NCI-H524 (cell line): ENCODE measurements at regions not wholly inside any gene's neighbourhood (a gene's known extent, or its start where the extent isn't known, plus 50 kb on each side); places are given as distances from the start of the nearest gene placed in this dataset.

ENCODE experiments used
- DNase-seq, 2 experiments: peaks; one replicate each; lab custom pipeline; 2025; lab: John Stamatoyannopoulos, UW

DNA sequence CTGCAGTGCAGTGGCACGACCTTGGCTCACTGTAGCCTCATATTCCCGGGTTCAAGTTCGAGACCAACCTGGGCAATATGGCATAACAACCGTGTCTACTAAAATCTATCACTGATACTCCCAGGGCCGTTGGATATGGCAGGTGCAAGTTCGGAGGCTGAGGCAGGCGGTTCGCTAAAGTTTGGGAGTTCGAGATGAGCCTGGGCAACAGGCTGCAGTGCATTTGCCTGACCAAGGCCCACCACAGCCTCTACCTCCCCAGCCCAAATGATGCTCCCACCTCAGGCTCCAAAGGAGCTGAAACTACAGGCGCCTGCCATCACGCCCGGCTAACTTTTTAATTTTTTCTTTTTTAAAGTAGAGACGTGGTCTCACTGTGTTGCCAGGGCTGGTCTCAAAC lies 177.1 kb upstream of the ALG10B start:
- no peak for DNase-seq

DNA sequence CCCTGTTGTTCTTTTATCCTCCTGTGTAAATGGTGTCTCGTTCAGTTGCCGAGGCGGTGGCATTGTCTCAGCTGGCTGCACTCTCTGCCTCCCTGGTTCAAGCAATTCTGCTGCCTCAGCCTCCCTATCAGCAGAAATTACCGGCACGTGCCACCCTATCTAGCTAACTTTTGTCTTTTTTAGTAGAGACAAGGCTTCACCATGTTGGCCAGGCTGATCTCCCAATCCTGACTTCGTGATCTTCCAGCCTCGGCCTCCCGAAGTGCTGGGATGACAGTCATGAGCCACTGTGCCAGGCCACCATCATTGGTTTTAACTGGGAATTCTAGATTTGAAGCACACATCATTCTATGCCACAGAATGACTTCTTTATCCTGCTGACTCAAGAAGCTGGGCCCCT lies 175.3 kb upstream of the ALG10B start:
- DNase-seq: no peak

DNA sequence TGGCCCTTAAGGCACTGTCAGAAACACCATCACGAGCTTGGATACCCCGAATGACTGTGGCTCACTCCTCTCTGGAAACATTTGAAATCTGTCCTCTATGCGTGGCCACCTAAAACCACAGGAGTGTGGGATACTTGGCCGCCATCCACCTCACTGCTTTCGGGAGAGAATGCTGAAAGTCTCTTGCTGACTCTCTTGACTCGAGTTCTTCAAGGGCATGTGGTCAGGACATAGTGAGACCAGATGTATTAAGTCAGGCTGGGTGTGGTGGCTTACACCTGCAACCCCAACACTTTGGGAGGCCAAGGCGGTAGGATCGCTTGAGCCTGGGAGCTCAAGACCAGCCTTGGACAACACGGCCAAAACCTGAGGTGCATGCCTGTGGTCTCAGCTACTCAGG lies 174.7 kb upstream of the ALG10B start:
- DNase-seq: no peak

DNA sequence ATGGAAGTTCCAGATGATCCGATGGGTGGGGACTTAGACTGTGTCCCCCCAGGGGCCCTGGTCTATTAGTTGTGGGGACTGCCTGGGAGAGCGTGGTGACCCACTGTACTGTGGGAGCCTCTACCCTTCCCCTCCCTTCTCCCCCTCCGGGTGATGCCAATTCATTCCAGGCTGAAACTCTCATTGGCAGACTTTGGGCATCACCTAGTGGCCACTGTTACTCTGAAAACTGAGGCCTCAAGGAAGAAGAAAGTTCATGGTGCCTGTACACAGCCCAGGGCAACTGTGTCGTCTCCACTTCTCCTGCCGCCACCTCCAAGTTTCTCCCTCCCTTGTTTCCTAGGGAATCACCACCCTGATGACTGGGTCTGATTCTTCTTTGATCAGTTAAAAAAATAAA lies 173.6 kb upstream of the ALG10B start:
- DNase-seq: no peak

DNA sequence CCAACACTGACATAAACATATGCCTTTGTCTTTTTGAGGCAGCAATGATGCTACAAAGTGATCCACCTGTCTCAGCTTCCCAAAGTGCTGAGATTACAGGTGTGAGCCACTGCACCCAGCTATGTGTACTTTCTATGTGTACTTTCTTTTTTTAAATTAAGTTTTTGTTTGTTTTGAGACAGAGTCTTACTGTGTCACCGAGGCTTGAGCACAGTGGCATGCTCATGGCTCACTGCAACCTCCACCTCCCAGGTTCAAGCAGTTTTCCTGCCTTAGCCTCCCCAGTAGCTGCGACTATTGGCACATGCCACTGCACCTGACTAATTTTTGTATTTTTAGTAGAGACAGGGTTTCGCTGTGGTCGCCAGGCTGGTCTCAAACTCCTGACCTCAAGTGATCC lies 172.5 kb upstream of the ALG10B start:
- DNase-seq: no peak

DNA sequence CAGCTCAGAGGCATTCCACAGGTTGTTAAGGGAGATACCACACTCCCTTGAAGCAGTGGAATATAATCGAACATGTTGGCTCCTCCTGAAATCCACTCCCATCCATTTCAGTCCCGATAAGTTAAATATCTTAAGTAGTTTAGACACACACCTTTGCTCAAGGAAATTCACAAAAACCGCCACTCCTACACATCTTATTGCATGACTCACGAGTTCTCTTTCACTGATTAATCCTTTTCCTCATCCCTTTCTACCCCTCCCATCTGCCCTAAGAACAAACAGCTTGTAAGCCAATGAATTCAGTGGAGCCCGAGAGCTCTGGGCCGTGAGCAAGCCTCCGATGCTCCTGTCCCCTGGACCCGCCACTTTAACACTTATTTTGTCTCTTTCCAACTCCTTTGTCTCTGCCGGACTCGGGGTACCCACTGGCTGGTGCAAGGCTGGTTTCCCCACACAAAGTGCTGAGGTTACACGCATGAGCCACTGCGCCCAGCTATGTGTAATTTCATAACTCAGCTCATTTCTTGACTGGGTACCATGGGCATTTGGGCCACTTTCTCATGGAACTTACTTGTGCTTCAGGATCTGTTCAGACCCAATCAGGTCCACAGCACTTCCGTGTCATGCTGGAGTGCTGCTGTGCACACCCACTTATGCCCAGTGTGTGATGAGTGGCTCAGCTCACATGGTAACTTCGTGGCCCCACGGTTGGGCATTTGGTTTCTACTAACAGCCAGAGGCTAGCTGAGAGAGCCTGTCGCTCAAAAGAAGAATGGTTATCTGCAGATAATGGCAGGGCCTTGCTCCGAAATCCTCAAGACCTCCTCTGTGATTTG lies 171.8 kb upstream of the ALG10B start:
- DNase-seq: no peak

DNA sequence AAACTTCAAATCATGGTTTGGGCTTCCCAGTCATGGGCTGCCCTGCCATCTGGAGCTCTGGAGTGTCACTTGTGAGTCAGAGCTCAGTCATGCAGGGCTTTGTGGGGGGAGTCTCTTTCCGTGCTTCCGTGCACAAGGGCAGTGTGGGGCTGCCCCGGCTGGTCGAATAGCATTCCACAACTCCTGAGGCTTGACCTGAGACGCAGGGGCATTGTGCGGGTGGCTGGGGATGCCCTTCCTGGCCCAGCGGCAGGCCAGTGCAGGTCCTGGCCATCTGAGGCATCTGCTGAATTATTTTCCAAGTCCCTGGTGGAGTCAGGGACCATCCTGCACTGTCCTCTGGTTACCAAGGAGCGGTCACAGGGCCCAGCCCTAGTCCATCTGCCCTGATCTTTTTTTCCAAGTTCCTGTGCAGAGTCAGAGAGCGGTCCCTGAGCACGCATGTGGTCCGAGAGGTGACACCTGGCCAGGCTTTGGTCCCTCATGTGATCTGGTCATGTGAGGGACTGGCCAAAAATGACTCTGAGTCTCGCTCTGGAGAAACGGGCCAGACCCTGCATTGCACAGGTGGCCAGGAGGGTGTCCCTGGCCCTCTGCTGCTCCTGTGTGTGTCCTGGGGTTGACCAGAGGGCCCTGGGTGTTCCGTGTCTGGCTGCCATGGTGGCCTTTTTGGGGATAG lies 167.0 kb upstream of the ALG10B start:
- DNase-seq: no peak

DNA sequence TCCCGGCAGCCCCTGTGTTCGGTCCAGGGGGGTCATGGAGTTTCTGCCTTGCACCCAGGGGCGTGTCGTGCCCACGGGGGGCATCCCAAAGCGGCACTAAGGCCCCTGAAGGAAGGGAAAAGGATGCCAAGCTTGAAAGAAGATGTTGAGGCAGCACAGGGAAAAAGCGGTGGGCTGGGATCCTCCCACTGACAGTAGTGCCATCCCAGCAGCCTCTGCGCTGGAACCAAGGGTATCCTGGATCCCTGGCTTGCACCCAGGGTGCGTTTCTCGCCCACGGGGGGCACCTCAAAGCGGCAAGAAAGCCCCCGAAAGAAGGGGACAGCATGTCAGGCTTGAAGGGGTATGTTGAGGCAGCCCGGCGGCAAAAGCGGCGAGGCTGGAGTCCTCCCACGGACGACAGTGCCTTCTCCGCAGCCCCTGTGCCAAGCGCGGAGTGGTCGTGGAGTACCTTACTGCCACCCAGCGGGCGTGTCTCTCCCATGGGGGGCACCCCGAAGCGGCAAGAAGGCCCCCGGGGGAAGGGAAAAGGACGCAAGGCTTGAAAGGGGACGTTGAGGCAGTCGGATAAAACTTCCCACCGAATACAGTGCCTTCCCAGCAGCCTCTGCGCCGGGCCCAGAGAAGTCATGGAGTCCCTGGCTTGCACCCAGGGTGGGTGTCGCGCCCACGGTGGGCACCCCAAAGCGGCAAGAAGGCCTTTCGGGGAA lies 164.4 kb upstream of the ALG10B start:
- no peak for DNase-seq

DNA sequence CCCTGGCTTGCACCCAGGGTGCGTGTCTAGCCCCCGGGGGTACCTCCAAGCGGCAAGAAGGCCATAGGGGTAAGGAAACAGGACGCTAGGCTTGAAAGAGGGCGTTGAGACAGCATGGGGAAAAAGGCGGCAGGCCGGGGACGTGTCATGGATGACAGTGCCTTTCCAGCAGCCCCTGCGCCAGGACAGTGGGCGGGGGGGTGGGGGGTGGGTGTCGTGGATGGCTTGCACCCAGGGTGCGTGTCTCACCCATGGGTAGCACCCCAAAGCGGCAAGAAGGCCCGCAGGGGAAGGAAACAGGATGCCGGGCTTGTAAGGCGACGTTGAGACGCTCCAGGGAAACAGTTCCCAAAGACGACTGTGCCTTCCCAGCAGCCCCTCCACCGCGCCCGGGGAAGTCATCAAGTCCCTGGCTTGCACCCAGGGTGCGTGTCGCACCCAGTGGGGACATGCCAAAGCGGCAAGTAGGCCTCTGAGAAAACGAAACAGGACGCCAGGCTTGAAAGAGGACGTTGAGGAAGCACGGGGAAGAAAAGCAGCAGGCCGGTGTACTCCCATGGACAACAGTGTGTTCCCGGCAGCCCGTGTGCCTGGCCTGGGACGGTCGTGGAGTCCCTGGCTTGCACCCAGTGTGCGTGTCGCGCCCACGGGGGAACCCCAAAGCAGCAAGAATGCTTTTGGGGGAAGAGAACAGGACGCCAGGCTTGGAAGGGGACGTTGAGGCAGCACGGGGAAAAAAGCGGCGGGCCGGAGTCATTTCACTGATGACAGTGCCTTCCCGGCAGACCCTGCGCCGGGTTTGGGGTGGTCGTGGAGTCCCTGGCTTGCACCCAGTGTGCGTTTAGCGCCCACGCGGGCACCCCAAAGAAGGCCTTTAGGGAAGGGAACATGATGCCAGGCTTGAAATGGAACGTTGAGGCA lies 163.5 kb upstream of the ALG10B start:
- DNase-seq: no peak

DNA sequence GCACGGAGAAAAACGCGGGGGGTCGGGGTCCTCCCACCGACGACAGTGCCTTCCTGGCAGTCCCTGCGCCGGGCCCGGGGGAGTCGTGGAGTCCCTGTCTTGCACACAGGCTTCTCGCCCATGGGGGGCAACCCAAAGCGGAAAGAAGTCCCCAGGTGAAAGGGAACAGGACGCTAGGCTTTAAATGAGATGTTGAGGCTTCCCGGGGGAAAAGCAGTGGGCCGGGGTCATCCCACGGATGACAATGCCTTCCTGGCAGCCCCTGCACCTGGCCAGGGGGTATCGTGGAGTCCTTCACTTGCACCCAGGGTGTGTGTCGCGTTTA lies 162.9 kb upstream of the ALG10B start:
- DNase-seq: no peak

DNA sequence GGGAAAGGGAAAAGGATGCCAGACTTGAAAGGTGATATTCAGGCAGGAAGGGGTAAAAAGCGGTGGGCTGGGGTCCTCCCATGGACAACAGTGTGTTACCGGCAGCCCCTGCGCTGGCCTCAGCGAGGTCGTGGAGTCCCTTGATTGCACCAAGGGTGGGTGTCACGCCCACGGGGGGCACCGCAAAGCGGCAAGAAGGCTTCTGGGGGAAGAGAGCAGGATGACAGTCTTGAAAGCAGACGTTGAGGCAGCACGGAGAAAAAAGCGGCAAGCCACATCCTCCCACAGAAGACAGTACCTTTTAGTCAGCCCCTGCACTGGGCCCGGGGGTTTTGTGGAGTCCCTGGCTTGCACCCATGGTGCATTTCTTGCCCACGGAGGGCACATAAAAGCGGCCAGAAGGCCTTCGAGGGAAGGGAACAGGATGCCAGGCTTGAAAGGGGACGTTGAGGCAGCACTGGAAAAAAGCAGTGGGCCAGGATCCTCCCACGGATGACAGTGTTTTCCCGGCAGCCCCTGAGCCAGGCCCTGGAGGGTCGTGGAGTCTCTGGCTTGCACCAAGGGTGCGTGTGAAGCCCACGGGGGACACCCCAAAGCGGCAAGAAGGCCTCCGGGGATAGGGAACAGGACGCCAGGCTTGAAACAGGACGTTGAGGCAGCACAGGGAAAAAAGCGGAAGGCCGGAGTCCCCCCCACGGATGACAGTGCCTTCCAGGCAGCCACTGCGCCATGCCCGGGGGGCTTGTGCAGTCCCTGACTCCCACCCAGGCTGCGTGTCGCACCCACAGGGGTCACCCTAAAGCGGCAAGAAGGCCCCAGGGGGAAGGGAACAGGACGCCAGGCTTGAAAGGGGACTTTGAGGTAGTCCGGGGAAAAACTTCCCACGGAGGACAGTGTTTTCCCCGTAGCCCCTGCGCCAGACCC lies 162.2 kb upstream of the ALG10B start:
- DNase-seq: no peak

DNA sequence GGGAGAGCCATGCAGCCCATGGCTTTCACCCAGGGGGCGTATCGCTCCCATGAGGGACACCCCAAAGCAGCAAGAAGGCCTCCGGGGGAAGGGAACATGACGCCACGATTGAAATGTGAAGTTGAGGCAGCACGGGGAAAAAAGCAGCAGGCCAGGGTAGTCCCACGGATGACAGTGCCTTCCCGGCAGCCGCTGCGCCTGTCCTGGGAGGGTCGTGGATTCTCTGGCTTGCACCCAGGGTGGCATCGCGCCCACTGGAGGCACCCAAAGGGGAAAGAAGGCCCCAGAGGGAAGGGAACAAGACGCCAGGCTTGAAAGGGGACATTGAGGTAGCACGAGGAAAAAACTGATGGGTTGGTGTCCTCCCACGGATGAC lies 161.6 kb upstream of the ALG10B start:
- DNase-seq: no peak

DNA sequence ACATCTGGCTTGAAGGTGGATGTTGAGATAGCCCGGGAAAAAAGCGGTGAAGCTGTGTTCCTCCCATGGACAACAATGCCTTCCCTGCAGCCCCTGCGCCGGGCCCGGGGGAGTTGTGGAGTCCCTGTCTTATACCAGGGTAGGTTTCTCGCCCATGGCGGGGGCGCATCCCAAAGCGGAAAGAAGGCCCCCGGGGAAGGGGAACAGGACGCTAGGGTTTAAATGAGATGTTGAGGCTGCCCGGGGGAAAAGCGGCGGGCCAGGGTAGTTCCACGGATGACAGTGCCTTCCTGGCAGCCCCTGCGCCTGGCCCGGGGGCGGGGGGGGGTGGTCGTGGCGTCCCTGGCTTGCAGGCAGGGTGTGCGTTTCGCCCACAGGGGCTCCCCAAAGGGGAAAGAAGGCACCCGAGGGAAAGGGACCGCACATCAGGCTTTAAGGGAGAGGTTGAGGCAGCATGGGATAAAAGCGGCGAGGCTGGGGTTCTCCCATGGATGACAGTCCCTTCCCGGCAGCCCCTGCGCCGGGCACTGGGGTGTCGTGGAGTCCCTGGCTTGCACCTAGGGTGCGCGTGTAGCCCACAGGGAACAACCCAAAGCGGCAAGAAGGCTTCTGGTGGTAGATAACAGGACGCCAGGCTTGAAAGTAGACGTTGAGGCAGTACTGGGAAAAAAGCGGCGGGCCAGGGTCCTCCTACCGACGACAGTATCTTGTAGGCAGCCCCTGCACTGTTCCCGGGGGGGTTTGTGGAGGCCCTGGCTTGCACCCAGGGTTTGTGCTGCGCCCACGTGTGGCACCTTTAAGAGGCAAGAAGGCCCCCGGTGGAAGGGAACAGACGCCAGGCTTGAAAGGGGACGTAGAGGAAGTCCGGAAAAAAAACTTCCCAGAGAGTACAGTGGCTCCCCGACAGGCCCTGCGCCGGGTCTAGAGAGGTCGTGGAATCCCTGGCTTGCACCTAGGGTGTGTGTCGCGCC lies 160.8 kb upstream of the ALG10B start:
- no peak for DNase-seq

DNA sequence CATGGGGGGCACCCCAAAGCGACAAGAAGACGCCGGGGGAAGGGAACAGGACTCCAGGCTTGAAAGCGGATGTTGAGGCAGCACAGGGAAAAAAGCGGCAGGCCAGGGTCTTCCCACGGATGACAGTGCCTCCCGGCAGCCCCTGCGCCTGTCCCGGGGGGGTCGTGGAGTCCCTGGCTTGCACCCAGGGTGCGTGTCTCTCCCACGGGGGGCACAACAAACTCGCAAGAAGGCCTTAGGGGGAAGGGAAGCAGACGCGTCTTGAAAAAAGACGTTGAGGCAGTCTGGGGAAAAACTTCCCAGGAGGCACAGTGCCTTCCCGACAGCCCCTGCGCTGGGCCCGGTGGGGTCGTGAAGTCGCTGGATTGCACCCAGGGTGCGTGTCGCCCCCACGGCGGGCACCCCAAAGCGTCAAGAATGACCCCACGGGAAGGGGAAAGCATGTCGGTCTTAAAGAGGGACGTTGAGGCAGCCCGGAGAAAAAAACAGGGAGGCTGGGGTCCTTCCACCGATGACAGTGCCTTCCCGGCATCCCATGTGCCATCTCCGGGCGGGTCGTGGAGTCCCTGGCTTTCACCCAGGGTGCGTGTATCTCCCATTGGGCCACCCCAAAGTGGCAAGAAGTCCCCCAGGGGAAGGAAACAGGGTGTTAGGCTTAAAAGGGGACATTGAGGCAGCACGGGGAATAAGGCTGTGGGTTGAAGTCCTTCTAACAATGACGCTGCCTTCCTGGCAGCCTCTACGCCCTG lies 159.9 kb upstream of the ALG10B start:
- no peak for DNase-seq

DNA sequence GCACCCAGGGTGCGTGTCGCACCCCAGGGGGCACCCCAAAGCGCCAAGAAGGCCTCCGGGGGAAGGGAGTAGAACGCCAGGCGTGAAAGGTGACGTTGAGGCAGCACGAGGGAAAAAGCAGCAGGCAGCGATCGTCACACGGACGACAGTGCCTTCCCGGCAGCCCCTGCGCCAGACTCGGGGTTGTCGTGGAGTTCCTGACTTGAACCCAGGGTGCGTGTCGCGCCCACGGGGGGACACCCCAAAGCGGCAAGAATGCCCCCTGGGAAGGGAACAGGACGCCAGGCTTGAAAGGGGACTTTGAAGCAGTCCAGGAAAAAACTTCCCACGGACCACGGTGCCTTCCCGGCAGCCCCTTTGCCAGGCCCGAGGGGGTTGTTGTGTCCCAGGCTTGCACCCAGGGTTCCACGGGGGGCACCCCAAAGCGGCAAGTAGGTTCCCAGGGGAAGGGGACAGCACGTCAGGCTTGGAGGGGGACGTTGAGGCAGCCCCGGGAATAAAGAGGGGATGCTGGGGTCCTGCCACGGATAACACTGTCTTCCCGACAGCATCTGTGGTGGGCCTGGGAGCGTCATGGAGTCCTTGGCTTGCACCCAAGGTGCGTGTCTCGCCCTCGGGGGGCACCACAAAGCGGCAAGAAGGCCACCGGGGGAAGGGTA lies 159.2 kb upstream of the ALG10B start:
- DNase-seq: no peak

DNA sequence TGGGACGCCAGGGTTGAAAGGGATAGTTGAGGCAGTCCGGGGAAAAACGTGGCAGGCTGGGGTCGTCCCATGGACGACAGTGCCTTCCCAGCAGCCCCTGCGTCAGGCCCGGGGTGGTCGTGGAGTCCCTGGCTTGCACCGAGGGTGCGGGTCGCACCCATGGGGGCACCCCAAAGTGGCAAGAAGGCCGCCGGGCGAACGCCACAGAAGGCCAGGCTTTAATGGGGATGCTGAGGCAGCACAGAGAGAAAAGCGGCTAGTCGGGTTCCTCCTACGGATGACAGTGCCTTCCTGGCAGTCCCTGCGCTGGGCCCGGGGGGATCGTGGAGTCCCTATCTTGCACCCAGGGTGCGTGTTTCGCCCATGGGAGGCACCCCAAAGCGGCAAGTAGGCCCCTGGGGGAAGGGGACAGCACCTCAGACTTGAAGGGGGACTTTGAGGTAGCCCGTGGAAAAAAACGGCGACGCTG lies 158.6 kb upstream of the ALG10B start:
- DNase-seq: no peak

DNA sequence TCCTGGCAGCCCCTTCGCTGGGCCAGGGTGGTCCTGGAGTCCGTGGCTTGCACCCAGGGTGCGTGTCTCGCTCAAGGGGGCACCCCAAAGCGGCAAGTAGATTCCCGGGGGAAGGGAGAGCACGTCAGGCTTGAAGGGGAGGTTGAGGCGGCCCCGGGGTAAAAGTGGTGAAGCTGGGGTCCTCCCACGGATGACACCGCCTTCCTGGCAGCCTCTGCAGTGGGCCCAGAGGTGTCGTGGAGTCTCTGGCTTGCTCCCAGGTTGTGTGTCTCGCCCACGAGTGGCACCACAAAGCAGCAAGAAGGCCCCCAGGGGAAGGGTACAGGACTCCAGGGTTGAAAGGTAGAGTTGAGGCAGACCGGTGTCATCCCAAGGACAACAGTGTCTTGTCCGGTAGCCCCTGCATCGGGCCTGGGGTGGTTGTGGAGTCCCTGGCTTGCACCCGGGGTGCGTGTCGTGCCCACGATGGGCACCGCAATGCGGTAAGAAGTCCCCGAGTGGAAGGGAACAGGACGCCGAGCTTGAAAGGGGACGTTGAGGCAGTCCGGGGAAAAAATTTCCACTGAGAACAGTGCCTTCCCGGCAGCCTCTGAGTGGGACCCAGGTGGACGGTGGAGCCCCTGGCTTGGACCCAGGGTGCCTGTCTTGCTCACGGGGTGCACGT lies 158.0 kb upstream of the ALG10B start:
- DNase-seq: no peak

DNA sequence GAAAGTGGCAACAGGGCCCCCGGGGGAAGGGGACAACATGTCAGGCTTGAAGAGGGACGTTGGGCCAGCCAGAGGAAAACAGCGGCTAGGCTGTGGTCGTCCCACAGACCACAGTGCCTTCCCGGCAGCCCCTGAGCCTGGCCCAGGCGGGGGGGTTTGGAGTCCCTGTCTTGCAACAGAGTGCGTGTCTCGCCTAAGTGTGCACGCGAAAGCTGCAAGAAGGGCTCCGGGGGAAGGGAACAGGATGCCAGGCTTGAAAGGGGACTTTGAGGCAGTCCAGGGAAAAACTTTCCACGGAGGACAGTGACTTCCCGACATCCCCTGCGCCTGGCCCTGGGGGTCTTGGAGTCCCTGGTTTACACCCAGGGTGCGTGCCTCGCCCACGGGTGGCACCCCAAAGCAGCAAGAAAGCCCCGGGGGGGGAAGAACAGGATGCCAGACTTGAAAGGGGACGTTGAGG lies 157.5 kb upstream of the ALG10B start:
- DNase-seq: no peak
